ENCODE measurements at regions not wholly inside any gene's neighbourhood (a gene's known extent, or its start where the extent isn't known, plus 50 kb on each side); places are given as distances from the start of the nearest gene placed in this dataset.
"Not testable (repeated sequence)": the region's sequence is repeated elsewhere in the genome, so short reads cannot be mapped to it uniquely, and the experiment has no call there.

GRCh38 chr3:75432885-75433284 is 231.2 kb upstream of the FRG2C start:
- CTCF ChIA-PET; H3K9me2 ChIP-seq (ENCODE audit: insufficient read depth); intact Hi-C loops (cut with micrococcal nuclease); H3K36me3 ChIP-seq (ENCODE audit: control insufficient read depth in 1 of 2, insufficient read depth in 2 of 2, low read length in 2 of 2); H4K20me1 ChIP-seq (ENCODE audit: insufficient read depth); H3K27me3 ChIP-seq (ENCODE audit: insufficient read depth, low read length); H3K79me2 ChIP-seq (ENCODE audit: insufficient read depth, low read length); RAD21 ChIA-PET (ENCODE audit: low non-redundant PET in 1 of 2, low total read pairs in 2 of 2, uncharacterized antibody in 2 of 2, unreplicated experiment in 2 of 2); POLR2A ChIA-PET; ATAC-seq; H2AFZ ChIP-seq (ENCODE audit: low read depth, low read length, poor library complexity, severe bottlenecking); BruUV-seq (replicated peaks); H3K9me3 ChIP-seq (ENCODE audit: control insufficient read depth in 1 of 2, insufficient read depth in 1 of 2, low read depth in 1 of 2, low read length in 2 of 2): not testable (repeated sequence)
- TF ChIP-seq POLR2AphosphoS5 (IDR thresholded peaks at IDR 0.05; ENCODE audit: low read depth, low read length) (peak; percentile 38), JUND (IDR thresholded peaks at IDR 0.05) (peak; percentile 77; the same call in 1 of the 2 replicates), SP1 (IDR thresholded peaks at IDR 0.05; ENCODE audit: low read depth) (peak; percentile 68), FOSL1 (IDR thresholded peaks at IDR 0.05; ENCODE audit: low read depth) (peak; percentile 86)
- H3K4me3 ChIP-seq (replicated peaks in 1 of 2; ENCODE audit: low read depth in 1 of 2, low read length in 2 of 2), result peak overlapping the region; percentile 60 to 72; a peak in 3 of 4 replicates
- peaks cover 20 to 35% of the 10 kb centered on the region in 2 experiments for H3K4me1 ChIP-seq (ENCODE audit: control insufficient read depth in 1 of 2, insufficient read depth in 2 of 2, low read length in 2 of 2)
- peak overlapping the region; percentile 86 for H3K4me2 ChIP-seq (ENCODE audit: low read length)
- peak; percentile 69 for DNase-seq (ENCODE audit: low read depth, low spot score)
- peak overlapping the region; percentile 75 for H3K27ac ChIP-seq (ENCODE audit: low read depth, low read length)
- H3K9ac ChIP-seq (ENCODE audit: low read length), result peak overlapping the region; percentile 80; the same call in 1 of the 2 replicates

DNA sequence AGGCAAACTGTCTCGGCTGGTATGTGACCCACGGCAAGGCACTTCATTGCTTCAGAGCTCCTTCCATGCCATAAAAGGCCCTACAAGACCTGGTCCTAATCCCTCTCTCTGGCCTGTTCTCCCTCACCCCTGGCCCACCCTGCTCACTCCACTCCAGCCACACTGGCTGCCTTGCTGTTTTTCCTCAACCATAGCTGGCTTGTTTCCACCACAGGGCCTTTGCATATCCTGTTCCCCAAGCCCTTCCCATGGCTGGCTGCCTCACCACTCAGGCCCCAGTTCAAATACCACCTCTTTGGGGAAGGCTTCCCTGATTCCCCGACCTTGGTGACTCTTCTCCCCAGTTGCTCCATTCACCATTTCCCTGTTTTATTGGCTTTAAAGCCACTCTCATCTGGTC is 230.8 kb upstream of the FRG2C start:
- H3K27ac ChIP-seq (ENCODE audit: low read depth, low read length), result peak overlapping the region; percentile 75
- ATAC-seq; H3K27me3 ChIP-seq (ENCODE audit: insufficient read depth, low read length); RAD21 ChIA-PET (ENCODE audit: low non-redundant PET in 1 of 2, low total read pairs in 2 of 2, uncharacterized antibody in 2 of 2, unreplicated experiment in 2 of 2); H3K9me3 ChIP-seq (ENCODE audit: control insufficient read depth in 1 of 2, insufficient read depth in 1 of 2, low read depth in 1 of 2, low read length in 2 of 2); H2AFZ ChIP-seq (ENCODE audit: low read depth, low read length, poor library complexity, severe bottlenecking); H3K9me2 ChIP-seq (ENCODE audit: insufficient read depth); BruUV-seq (replicated peaks); H3K36me3 ChIP-seq (ENCODE audit: control insufficient read depth in 1 of 2, insufficient read depth in 2 of 2, low read length in 2 of 2); POLR2A ChIA-PET; CTCF ChIA-PET; H3K79me2 ChIP-seq (ENCODE audit: insufficient read depth, low read length); H4K20me1 ChIP-seq (ENCODE audit: insufficient read depth); intact Hi-C loops (cut with micrococcal nuclease); DNase-seq (ENCODE audit: low read depth, low spot score): not testable (repeated sequence)
- H3K4me3 ChIP-seq (replicated peaks in 1 of 2; ENCODE audit: low read depth in 1 of 2, low read length in 2 of 2), result peak overlapping the region; percentile 60 to 72
- peak overlapping the region; percentile 86 for H3K4me2 ChIP-seq (ENCODE audit: low read length)
- H3K9ac ChIP-seq (ENCODE audit: low read length), result peak overlapping the region; percentile 80
- peaks cover 20 to 35% of the 10 kb centered on the region in 2 experiments for H3K4me1 ChIP-seq (ENCODE audit: control insufficient read depth in 1 of 2, insufficient read depth in 2 of 2, low read length in 2 of 2)

All from HCT116 (cell line).